GM18951 (cell line): ENCODE measurements at regions not wholly inside any gene's neighbourhood (a gene's known extent, or its start where the extent isn't known, plus 50 kb on each side); places are given as distances from the start of the nearest gene placed in this dataset.

Experiments
- POLR2A ChIP-seq: IDR thresholded peaks from 4 replicates; pipeline ENCODE4 v1.6.1; 2011; ENCODE audit warnings: mild to moderate bottlenecking; ENCODE audit not compliant: insufficient read length, insufficient read depth; ENCODE audit errors: extremely low read depth
- in situ Hi-C: fragments of 300-500 bp; cut with MboI; formaldehyde crosslinking; loops from one replicate; pipeline ENCODE4 v1.12.0; 2022; ENCODE audit warnings: low sequenced_read_pairs, mixed read lengths, inconsistent platforms; ENCODE audit not compliant: unreplicated experiment

GRCh38 chr2:19542796-19543662 lies 184.6 kb upstream of the OSR1 start:
- in situ Hi-C loops = no loop called here
- TF ChIP-seq POLR2A = no peak

DNA sequence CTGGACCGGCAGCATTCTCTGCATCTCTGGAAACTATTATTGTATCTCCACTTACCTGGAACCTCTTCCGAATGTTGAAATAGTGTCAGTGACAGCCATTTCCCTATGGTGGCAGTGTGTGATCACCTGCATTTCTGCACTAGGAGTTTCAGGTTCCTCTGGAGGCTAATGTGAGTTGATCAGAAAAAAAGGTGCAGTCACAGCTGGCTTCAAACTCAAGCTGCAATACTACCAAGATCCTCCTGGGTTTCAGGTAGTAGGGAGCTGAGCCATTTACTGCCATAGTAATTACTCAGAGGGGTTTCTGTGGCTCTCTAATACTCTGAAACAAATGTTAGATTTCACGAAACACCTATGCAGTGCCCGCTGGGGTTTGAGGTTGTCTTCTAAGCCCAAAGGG lies 183.5 kb upstream of the OSR1 start:
- TF ChIP-seq POLR2A = no peak
- in situ Hi-C loops = no loop called here

DNA sequence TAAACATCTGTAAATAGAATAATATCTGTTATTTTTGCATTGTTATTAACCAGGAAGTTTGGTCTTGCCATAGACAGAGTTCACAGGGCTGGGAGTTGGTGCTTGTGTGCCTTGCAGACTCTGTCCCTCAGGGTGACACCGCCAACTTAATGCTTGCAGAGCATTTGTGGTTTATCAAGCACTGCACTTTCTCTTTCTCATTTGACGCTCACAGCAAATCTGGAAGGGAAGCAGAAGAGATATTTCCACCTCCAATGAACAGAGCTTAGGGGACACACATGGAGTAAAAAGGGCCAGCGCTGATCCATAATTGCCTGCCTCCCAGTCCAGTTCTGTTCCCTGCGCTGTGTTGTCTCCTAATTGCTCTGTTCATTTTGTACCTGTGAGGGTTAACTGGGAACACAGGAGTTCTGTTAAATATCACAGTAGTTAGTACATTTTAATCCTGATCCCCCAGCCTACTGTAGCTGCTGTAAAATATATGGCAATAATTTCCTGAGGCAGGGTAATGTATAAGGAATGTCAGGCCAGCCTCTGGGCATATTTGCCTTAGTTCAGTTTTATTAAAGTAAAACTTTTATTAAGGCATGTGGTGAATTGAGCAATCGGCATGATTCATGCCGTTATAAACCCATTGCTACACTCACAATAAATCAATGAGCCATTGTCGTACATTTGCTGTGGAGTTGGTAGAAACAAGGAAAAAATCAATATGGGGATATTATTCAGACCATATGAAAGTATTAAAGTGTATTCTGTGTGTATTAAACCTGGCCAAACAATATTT lies 182.5 kb upstream of the OSR1 start:
- TF ChIP-seq POLR2A = no peak
- in situ Hi-C loops = no loop called here

DNA sequence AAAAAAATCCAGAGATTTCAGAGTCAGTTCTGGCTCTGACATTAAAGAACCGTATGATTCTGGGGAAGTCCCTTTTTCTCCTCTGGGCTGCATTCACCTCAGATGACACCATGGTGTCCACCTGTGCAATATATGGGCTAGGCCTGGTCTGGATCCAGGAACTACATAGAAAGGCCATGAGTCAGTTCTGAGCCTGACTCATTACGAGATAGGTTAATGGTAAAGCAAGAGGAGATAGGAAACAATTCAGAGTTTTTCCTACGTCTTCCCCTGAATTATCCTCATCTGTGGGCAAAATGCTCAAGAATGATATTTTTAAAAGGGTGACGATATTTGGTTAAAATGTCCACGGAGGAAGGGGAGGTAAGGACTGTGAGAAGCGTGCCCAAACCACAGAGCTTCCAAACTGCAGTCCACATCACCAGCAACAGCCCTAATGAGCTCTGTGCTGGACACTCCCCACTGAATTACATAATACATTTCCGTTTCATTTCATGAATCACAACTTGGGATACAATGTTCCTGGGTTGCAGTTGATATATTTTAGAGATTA lies 180.1 kb upstream of the OSR1 start:
- in situ Hi-C loops = no loop called here
- no peak for TF ChIP-seq POLR2A

GRCh38 chr2:19536136-19536535 lies 177.7 kb upstream of the OSR1 start:
- in situ Hi-C loops = no loop called here
- no peak for TF ChIP-seq POLR2A

- no peak for TF ChIP-seq POLR2A
- in situ Hi-C loops = no loop called here
Observed at GRCh38 chr2:19532547-19533196, 174.2 kb upstream of the OSR1 start.

- in situ Hi-C loops = no loop called here
- TF ChIP-seq POLR2A = no peak
Observed at GRCh38 chr2:19529677-19530076, 171.3 kb upstream of the OSR1 start.

DNA sequence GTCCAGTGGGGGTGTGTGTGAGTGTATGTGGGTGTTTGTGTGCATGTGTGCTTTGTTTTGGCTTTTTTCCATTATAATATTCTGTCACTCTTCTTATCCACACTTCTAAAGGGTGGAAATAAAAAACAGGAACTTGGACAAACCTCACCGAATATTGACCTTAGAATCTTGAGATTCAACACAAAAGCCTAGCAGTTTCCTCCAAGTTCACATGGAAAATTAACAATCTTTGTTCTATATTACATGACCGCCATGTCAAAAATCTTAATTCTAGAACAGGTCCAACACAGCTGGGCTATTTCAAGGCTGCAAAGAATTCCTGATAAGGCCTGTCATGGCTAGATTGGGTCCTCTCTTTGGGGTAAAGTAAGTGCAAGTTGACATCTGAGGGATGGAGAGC lies 169.3 kb upstream of the OSR1 start:
- in situ Hi-C loops = no loop called here
- no peak for TF ChIP-seq POLR2A

- no peak for TF ChIP-seq POLR2A
- in situ Hi-C loops = no loop called here
Observed at GRCh38 chr2:19525313-19525712, 166.9 kb upstream of the OSR1 start.

- in situ Hi-C loops = no loop called here
Observed at GRCh38 chr2:19519045-19519444, 160.6 kb upstream of the OSR1 start.

DNA sequence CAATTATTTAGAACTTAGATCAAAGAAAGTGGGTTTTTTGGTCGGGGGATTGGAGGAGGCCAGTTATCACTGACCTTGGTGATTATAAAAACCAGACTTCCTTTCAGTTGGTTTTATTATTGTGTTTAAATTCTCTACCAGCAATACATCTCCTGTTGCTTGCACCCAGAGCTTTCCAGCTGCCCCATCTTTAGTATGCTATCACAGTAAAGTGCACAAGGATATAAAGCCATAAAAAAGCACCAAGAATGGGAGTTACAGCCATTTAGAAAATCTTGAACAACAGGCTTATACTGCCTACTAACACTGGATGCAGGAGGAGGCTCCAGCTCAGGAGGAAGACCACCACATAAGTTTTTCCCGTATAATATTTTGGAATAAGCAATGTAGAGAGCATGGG lies 148.7 kb upstream of the OSR1 start:
- in situ Hi-C loops = no loop called here
- no peak for TF ChIP-seq POLR2A

More at GRCh38 chr2:19519045-19519444, 160.6 kb upstream of the OSR1 start:
- TF ChIP-seq POLR2A = no peak

GRCh38 chr2:19505199-19506136 lies 147.0 kb upstream of the OSR1 start:
- TF ChIP-seq POLR2A = no peak
- in situ Hi-C loops = no loop called here
